T-helper 1 cell treated with Interleukin-12 subunit alpha and Interleukin-12 subunit beta and Interleukin-4 antibody, amounts not matched to agents 30 μg/mL and 1 μg/mL, for 36 hours (primary cell): ENCODE measurements at regions not wholly inside any gene's neighbourhood (a gene's known extent, or its start where the extent isn't known, plus 50 kb on each side); places are given as distances from the start of the nearest gene placed in this dataset.
"Not testable (repeated sequence)": the region's sequence is repeated elsewhere in the genome, so short reads cannot be mapped to it uniquely, and the experiment has no call there.

Source experiments
- H3K27ac Mint-ChIP-seq: one replicate; pipeline ENCODE4 v1.8.0; 2021; ENCODE audit warnings: mild to moderate bottlenecking, mixed read lengths
- H3K27me3 Mint-ChIP-seq: one replicate; pipeline ENCODE4 v1.8.0; 2021; ENCODE audit warnings: low read depth, mixed read lengths
- H3K36me3 Mint-ChIP-seq: one replicate; pipeline ENCODE4 v1.8.0; 2021; ENCODE audit warnings: low read depth, mixed read lengths
- H3K4me1 Mint-ChIP-seq: one replicate; pipeline ENCODE4 v1.8.0; 2021; ENCODE audit warnings: low read depth, mixed read lengths
- H3K4me3 Mint-ChIP-seq: one replicate; pipeline ENCODE4 v1.8.0; 2021; ENCODE audit warnings: mild to moderate bottlenecking, moderate library complexity, mixed read lengths
- H3K9me3 Mint-ChIP-seq: one replicate; pipeline ENCODE4 v1.8.0; 2021; ENCODE audit warnings: mixed read lengths

GRCh38 chr7:104956753-104957450 is 57.1 kb upstream of the KMT2E start:
- no peaks in the 10 kb centered on the region for H3K27me3 Mint-ChIP-seq
- H3K4me1 Mint-ChIP-seq, result peaks cover 53% of the 10 kb centered on the region
- peak overlapping the region; percentile 57 for H3K4me3 Mint-ChIP-seq
- peak overlapping the region; percentile 99 for H3K27ac Mint-ChIP-seq
- H3K36me3 Mint-ChIP-seq, result peaks cover 29% of the 10 kb centered on the region
- no peaks in the 10 kb centered on the region for H3K9me3 Mint-ChIP-seq

DNA sequence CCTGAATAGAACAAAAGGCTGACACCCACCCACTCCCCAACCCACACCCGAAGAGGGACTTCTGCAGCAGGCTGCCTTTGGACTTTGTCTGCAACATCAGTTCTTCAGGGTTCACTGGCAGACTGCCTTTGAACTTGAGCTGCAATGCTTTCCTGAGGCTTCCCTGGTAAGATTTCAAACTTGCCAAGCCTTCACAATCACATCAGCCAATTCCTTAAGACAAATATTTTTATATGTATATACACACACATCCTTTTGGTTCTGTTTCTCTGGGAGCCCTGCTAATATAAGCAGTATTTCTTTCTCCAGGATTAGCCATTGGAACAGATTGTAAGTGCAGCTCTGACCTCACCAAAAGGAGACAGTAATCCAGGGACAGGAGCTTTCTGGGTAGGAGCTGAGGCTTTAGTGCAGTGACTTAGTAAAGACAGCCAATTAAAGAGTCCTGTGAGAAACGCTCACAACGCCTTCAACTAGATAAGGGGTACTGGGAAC is 55.6 kb upstream of the KMT2E start:
- Mint-ChIP-seq H3K27ac (peak overlapping the region; percentile 59), H3K4me1 (peaks cover 62% of the 10 kb centered on the region), H3K9me3 (no peaks in the 10 kb centered on the region), H3K4me3 (no peak overlapping the region), H3K36me3 (peaks cover 38% of the 10 kb centered on the region), H3K27me3 (no peaks in the 10 kb centered on the region)

GRCh38 chr7:104959483-104959882 is 54.5 kb upstream of the KMT2E start:
- H3K36me3 Mint-ChIP-seq, result peaks cover 47% of the 10 kb centered on the region
- H3K9me3 Mint-ChIP-seq, result not testable (repeated sequence)

GRCh38 chr7:104960741-104961448 is 53.1 kb upstream of the KMT2E start:
- H3K36me3 Mint-ChIP-seq, result peaks cover 46% of the 10 kb centered on the region
- H3K9me3 Mint-ChIP-seq, result no peaks in the 10 kb centered on the region
- H3K27me3 Mint-ChIP-seq, result no peaks in the 10 kb centered on the region
- H3K27ac Mint-ChIP-seq, result peak overlapping the region; percentile 68
- no peak overlapping the region for H3K4me3 Mint-ChIP-seq
- H3K4me1 Mint-ChIP-seq, result peaks cover 57% of the 10 kb centered on the region

More at GRCh38 chr7:104959483-104959882, 54.5 kb upstream of the KMT2E start:
- H3K4me3 Mint-ChIP-seq, H3K27me3 Mint-ChIP-seq, H3K27ac Mint-ChIP-seq: not testable (repeated sequence)
- peaks cover 64% of the 10 kb centered on the region for H3K4me1 Mint-ChIP-seq

DNA sequence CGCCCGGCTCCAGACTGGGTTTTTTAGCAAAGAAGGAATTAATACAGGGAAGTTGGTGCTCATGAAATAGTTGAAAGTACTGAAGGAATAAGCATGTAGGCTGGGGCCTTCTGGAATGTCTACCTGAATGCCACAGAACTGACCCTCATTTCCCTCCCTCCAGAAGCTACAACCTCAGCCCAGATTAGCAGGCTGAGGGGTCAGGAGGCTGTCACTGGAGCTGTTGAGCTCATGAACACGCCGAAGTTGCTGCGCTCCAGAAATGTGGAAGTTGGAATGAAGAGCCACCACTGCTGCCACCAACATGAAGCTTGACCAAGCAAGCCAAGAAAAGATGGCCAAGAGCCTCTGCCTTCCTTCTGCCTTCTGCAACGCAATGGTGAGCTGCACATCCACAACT is 52.2 kb upstream of the KMT2E start:
- no peak overlapping the region for H3K4me3 Mint-ChIP-seq
- H3K27me3 Mint-ChIP-seq, result no peaks in the 10 kb centered on the region
- peaks cover 47% of the 10 kb centered on the region for H3K36me3 Mint-ChIP-seq
- no peaks in the 10 kb centered on the region for H3K9me3 Mint-ChIP-seq
- H3K27ac Mint-ChIP-seq, result no peak overlapping the region
- H3K4me1 Mint-ChIP-seq, result peaks cover 50% of the 10 kb centered on the region

DNA sequence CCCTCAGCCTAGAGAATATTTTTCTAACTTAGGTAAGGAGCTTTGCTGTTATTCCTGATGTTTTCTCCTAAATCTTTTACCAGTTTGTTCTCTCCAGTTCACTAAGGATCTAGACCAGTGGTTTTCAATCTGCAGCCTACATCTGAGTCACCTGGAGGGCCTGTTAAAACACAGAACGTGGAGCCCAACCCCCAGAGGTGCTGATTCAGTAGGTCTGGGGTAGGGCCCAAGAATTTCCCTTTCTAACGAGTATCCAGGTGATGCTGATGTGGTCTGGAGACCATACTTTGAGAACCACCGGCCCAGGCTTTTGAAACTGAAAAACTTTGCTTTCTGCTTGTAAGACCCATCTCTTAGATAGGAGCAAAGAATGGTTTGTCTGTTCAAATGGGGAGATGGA is 51.2 kb upstream of the KMT2E start:
- H3K4me3 Mint-ChIP-seq, result peak overlapping the region; percentile 15
- H3K9me3 Mint-ChIP-seq, result no peaks in the 10 kb centered on the region
- peaks cover 47% of the 10 kb centered on the region for H3K36me3 Mint-ChIP-seq

GRCh38 chr7:104963378-104963990 is 50.5 kb upstream of the KMT2E start:
- Mint-ChIP-seq H3K9me3 (no peaks in the 10 kb centered on the region), H3K4me3 (no peak overlapping the region), H3K27me3 (no peaks in the 10 kb centered on the region), H3K27ac (peak overlapping the region; percentile 37), H3K36me3 (peaks cover 47% of the 10 kb centered on the region), H3K4me1 (peaks cover 47% of the 10 kb centered on the region)

More for the DNA sequence above, 51.2 kb upstream of the KMT2E start:
- peak overlapping the region; percentile 75 for H3K27ac Mint-ChIP-seq
- H3K4me1 Mint-ChIP-seq, result peaks cover 44% of the 10 kb centered on the region
- H3K27me3 Mint-ChIP-seq, result no peaks in the 10 kb centered on the region

GRCh38 chr7:104963991-104964385 is 50.0 kb upstream of the KMT2E start:
- Mint-ChIP-seq H3K36me3 (peaks cover 43% of the 10 kb centered on the region), H3K4me1 (peaks cover 42% of the 10 kb centered on the region), H3K27ac (no peak overlapping the region), H3K9me3 (no peaks in the 10 kb centered on the region), H3K4me3 (no peak overlapping the region), H3K27me3 (no peaks in the 10 kb centered on the region)
